GM23338 (cell line): ENCODE measurements at regions not wholly inside any gene's neighbourhood (a gene's known extent, or its start where the extent isn't known, plus 50 kb on each side); places are given as distances from the start of the nearest gene placed in this dataset.

Experiments
- ATAC-seq: fragments of 200-7000 bp; cut with Tn5 transposase; 3 replicates; pipeline ENCODE4 v1.9.1; 2020
- DNase-seq: peaks from one replicate; pipeline ENCODE4 v3.0.0-alpha.2; 2015; ENCODE audit warnings: low spot score
- H2AFZ ChIP-seq: fragments of 200-600 bp; sonication (generic); 2 replicates; pipeline ENCODE4 v1.8.0; 2016; ENCODE audit warnings: antibody characterized with exemption, mild to moderate bottlenecking, moderate library complexity
- H3F3A ChIP-seq: fragments of 200-600 bp; sonication (generic); replicated peaks from 2 replicates; pipeline ENCODE4 v1.8.0; 2017; ENCODE audit warnings: antibody characterized with exemption, mixed run types, low read depth
- H3K27ac ChIP-seq: fragments of 200-600 bp; sonication (generic); 2 replicates; pipeline ENCODE4 v1.6.1; 2016; ENCODE audit warnings: low read depth
- H3K27me3 ChIP-seq: fragments of 200-600 bp; sonication (generic); 2 replicates; pipeline ENCODE4 v1.8.0; 2016; ENCODE audit warnings: mild to moderate bottlenecking, mixed run types, moderate library complexity; ENCODE audit not compliant: insufficient read depth
- H3K36me3 ChIP-seq: fragments of 200-600 bp; sonication (generic); 2 replicates; pipeline ENCODE4 v1.8.0; 2016; ENCODE audit warnings: mild to moderate bottlenecking; ENCODE audit not compliant: insufficient read depth
- H3K4me1 ChIP-seq: fragments of 200-600 bp; sonication (generic); 2 replicates; pipeline ENCODE4 v1.8.0; 2016; ENCODE audit warnings: mild to moderate bottlenecking, moderate library complexity; ENCODE audit not compliant: insufficient read depth
- H3K4me2 ChIP-seq: fragments of 200-600 bp; sonication (generic); 2 replicates; pipeline ENCODE4 v1.7.1; 2017; ENCODE audit warnings: mixed run types
- H3K4me3 ChIP-seq: fragments of 200-600 bp; sonication (generic); 2 replicates; pipeline ENCODE4 v1.6.1; 2016; ENCODE audit warnings: mixed run types
- H3K79me2 ChIP-seq: fragments of 200-600 bp; sonication (generic); replicated peaks from 2 replicates; pipeline ENCODE4 v1.8.0; 2017; ENCODE audit warnings: mild to moderate bottlenecking; ENCODE audit not compliant: insufficient read depth
- H3K9me2 ChIP-seq: fragments of 200-600 bp; sonication (generic); 2 replicates; pipeline ENCODE4 v1.8.0; 2017; ENCODE audit not compliant: insufficient read depth
- H4K20me1 ChIP-seq: fragments of 200-600 bp; sonication (generic); replicated peaks from 2 replicates; pipeline ENCODE4 v1.8.0; 2017; ENCODE audit warnings: mild to moderate bottlenecking; ENCODE audit not compliant: insufficient read depth
- H3K27ac Mint-ChIP-seq: 2 replicates; pipeline ENCODE4 v1.8.0; 2020; ENCODE audit warnings: inconsistent platforms, mild to moderate bottlenecking, moderate library complexity, mixed read lengths
- H3K27me3 Mint-ChIP-seq: 3 replicates; pipeline ENCODE4 v1.8.0; 2022; ENCODE audit warnings: low read depth, mild to moderate bottlenecking, moderate library complexity, mixed read lengths, inconsistent platforms; ENCODE audit not compliant: insufficient read depth, poor library complexity
- H3K36me3 Mint-ChIP-seq: 3 replicates; pipeline ENCODE4 v1.8.0; 2021; ENCODE audit warnings: low read depth, mild to moderate bottlenecking, inconsistent platforms, moderate library complexity, mixed read lengths
- H3K4me1 Mint-ChIP-seq: 3 replicates; pipeline ENCODE4 v1.8.0; 2020; ENCODE audit warnings: mild to moderate bottlenecking, inconsistent platforms, mixed read lengths
- H3K4me3 Mint-ChIP-seq: 3 replicates; pipeline ENCODE4 v1.8.0; 2021; ENCODE audit warnings: moderate library complexity, mild to moderate bottlenecking, inconsistent platforms, mixed read lengths
- H3K9me3 Mint-ChIP-seq: 3 replicates; pipeline ENCODE4 v1.8.0; 2020; ENCODE audit warnings: moderate library complexity, mild to moderate bottlenecking, inconsistent platforms, mixed read lengths
- CREB1 ChIP-seq: fragments of 250-450 bp; sonication (Bioruptor Pico); IDR thresholded peaks from 2 replicates; pipeline ENCODE4 v1.5.0; 2020; ENCODE audit warnings: low read depth, mild to moderate bottlenecking, moderate library complexity
- EZH2 ChIP-seq: fragments of 200-600 bp; sonication (generic); IDR thresholded peaks from one replicate; pipeline ENCODE4 v1.8.0; 2017; ENCODE audit warnings: antibody characterized with exemption, mild to moderate bottlenecking, low read depth; ENCODE audit not compliant: unreplicated experiment
- EZH2phosphoT487 ChIP-seq: fragments of 200-600 bp; sonication (generic); IDR thresholded peaks from one replicate; pipeline ENCODE4 v1.8.1; 2018; ENCODE audit warnings: antibody characterized with exemption; ENCODE audit not compliant: unreplicated experiment
- JUNB ChIP-seq: IDR thresholded peaks from one replicate; pipeline ENCODE4 v1.6.1; 2016; ENCODE audit warnings: antibody characterized with exemption; ENCODE audit not compliant: unreplicated experiment
- POLR2AphosphoS5 ChIP-seq: IDR thresholded peaks from 2 replicates; pipeline ENCODE4 v1.6.1; 2016; ENCODE audit warnings: antibody characterized with exemption, low read depth
- STAT1 ChIP-seq: IDR thresholded peaks from one replicate; pipeline ENCODE4 v1.6.1; 2016; ENCODE audit warnings: antibody characterized with exemption; ENCODE audit not compliant: unreplicated experiment
- ZNF114 ChIP-seq: fragments of 250-450 bp; sonication (Bioruptor Pico); IDR thresholded peaks from 2 replicates; pipeline ENCODE4 v1.5.0; 2020; ENCODE audit warnings: mild to moderate bottlenecking, moderate library complexity
- ZNF331 ChIP-seq: fragments of 250-450 bp; sonication (Bioruptor Pico); IDR thresholded peaks from 2 replicates; pipeline ENCODE4 v1.5.0; 2020; ENCODE audit warnings: low read depth, mild to moderate bottlenecking, moderate library complexity
- TF ChIP-seq, protein P1 (sequence below): fragments of 250-450 bp; sonication (Bioruptor Pico); IDR thresholded peaks from 2 replicates; pipeline ENCODE4 v1.5.0; 2020; ENCODE audit warnings: mild to moderate bottlenecking, moderate library complexity

DNA sequence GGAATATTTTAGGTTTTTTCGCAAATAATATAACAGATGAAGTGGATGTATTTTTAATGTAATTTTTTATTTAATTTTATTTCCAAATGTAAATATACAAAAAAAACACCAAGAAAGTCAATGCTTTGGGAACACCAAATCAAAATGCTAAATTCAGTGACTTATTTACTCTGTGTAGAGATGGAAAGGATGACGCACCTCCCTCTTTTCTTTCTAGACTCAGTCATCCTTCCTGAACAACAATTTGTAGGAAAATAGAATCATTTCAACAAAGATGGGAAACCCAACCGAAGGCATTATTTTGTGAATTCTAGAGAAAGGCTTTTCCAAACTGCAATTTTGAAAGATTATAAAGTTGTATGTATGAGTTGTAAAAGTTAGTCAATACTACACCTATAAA is 57.7 kb downstream of the CCER1 start (continued):
- TF ChIP-seq, protein P1, sequence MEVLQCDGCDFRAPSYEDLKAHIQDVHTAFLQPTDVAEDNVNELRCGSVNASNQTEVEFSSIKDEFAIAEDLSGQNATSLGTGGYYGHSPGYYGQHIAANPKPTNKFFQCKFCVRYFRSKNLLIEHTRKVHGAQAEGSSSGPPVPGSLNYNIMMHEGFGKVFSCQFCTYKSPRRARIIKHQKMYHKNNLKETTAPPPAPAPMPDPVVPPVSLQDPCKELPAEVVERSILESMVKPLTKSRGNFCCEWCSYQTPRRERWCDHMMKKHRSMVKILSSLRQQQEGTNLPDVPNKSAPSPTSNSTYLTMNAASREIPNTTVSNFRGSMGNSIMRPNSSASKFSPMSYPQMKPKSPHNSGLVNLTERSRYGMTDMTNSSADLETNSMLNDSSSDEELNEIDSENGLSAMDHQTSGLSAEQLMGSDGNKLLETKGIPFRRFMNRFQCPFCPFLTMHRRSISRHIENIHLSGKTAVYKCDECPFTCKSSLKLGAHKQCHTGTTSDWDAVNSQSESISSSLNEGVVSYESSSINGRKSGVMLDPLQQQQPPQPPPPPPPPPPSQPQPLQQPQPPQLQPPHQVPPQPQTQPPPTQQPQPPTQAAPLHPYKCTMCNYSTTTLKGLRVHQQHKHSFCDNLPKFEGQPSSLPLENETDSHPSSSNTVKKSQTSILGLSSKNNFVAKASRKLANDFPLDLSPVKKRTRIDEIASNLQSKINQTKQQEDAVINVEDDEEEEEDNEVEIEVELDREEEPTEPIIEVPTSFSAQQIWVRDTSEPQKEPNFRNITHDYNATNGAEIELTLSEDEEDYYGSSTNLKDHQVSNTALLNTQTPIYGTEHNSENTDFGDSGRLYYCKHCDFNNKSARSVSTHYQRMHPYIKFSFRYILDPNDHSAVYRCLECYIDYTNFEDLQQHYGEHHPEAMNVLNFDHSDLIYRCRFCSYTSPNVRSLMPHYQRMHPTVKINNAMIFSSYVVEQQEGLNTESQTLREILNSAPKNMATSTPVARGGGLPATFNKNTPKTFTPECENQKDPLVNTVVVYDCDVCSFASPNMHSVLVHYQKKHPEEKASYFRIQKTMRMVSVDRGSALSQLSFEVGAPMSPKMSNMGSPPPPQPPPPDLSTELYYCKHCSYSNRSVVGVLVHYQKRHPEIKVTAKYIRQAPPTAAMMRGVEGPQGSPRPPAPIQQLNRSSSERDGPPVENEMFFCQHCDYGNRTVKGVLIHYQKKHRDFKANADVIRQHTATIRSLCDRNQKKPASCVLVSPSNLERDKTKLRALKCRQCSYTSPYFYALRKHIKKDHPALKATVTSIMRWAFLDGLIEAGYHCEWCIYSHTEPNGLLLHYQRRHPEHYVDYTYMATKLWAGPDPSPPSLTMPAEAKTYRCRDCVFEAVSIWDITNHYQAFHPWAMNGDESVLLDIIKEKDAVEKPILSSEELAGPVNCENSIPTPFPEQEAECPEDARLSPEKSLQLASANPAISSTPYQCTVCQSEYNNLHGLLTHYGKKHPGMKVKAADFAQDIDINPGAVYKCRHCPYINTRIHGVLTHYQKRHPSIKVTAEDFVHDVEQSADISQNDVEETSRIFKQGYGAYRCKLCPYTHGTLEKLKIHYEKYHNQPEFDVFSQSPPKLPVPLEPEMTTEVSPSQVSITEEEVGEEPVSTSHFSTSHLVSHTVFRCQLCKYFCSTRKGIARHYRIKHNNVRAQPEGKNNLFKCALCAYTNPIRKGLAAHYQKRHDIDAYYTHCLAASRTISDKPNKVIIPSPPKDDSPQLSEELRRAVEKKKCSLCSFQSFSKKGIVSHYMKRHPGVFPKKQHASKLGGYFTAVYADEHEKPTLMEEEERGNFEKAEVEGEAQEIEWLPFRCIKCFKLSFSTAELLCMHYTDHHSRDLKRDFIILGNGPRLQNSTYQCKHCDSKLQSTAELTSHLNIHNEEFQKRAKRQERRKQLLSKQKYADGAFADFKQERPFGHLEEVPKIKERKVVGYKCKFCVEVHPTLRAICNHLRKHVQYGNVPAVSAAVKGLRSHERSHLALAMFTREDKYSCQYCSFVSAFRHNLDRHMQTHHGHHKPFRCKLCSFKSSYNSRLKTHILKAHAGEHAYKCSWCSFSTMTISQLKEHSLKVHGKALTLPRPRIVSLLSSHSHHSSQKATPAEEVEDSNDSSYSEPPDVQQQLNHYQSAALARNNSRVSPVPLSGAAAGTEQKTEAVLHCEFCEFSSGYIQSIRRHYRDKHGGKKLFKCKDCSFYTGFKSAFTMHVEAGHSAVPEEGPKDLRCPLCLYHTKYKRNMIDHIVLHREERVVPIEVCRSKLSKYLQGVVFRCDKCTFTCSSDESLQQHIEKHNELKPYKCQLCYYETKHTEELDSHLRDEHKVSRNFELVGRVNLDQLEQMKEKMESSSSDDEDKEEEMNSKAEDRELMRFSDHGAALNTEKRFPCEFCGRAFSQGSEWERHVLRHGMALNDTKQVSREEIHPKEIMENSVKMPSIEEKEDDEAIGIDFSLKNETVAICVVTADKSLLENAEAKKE: no peak
- TF ChIP-seq CREB1 (CRISPR knock-in tag) (no peak), ZNF331 (CRISPR knock-in tag) (no peak)

DNA sequence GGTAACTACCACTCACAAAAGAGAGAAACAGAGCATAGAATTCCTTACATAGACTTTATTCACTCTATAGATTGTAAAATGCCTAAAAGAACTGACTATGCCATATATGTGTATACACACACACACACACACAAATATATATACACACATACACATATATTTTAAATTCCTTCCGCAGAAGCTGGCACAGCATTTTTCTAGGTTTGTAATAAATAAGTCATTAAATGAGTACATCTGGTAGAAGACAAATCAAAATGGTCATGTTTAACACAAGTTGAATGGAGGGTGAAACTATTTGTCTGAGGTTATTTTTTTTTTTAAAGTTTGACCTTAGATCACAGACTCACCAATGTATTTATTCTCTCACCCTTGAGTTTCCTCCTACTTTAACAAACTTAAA is 58.2 kb downstream of the CCER1 start:
- no peaks in the 10 kb centered on the region for H3K36me3 ChIP-seq
- Mint-ChIP-seq H3K27me3 (no peaks in the 10 kb centered on the region), H3K9me3 (no peaks in the 10 kb centered on the region), H3K27ac (no peak overlapping the region), H3K36me3 (no peaks in the 10 kb centered on the region), H3K4me3 (no peak overlapping the region), H3K4me1 (no peaks in the 10 kb centered on the region)
- DNase-seq (no peak), ATAC-seq (no peak)
- H3K4me1 ChIP-seq: no peaks in the 10 kb centered on the region
- H3K27ac ChIP-seq: no peak overlapping the region
- H3K4me3 ChIP-seq: no peak overlapping the region
- no peak overlapping the region for H2AFZ ChIP-seq
- TF ChIP-seq EZH2 (no peak), STAT1 (no peak), POLR2AphosphoS5 (no peak), EZH2phosphoT487 (no peak), ZNF331 (CRISPR knock-in tag) (no peak), ZNF114 (CRISPR knock-in tag) (no peak), JUNB (no peak)
- TF ChIP-seq, protein P1: no peak
- no peaks in the 10 kb centered on the region for H3K79me2 ChIP-seq
- H4K20me1 ChIP-seq: no peaks in the 10 kb centered on the region
- no peaks in the 10 kb centered on the region for H3K27me3 ChIP-seq
- no peaks in the 10 kb centered on the region for H3K9me2 ChIP-seq
- no peak overlapping the region for H3K4me2 ChIP-seq
- no peaks in the 10 kb centered on the region for H3F3A ChIP-seq
